ENCODE measurements at regions not wholly inside any gene's neighbourhood (a gene's known extent, or its start where the extent isn't known, plus 50 kb on each side); places are given as distances from the start of the nearest gene placed in this dataset.
"Not testable (repeated sequence)": the region's sequence is repeated elsewhere in the genome, so short reads cannot be mapped to it uniquely, and the experiment has no call there.

DNA sequence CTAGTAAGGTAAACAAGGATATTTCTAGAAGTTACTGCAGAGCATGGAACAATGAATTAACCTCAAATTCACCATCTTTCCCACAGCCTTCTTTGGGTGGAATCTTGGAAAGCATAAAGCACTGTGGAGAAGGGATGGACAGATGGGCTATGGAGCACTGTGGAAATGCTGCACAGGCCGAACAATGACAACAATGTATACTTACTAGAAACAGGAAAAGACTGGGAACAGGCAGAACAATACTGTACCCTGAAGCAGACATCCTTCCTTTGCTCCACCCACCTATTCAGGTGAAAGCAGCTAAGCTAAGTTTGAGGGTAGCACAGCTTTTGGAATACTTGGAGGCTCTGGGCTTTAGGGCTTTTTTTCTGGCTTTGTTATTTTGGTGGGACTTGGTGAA, 250.6 kb upstream of the KLF8 start:
- DNase-seq: no peak

DNA sequence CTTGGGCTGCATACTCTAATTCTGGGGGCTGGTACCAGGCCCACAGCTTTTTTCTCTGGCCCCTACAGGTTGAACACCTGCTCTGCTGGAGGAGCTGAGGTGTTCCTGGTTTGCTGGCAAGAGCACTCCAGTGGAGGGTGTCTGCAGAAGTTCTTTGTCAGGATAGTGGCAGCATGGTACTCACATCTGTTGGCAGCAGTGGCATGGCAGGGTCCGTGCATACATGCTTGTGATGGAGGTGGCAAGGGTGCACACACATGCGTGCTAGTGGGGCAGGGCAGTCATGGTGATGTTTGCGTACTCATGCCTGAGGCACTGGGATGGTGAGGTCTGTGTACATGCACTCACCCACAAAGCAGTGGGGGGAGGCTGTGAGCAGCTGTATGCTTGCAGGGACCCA, 235.5 kb upstream of the KLF8 start:
- no peak for DNase-seq

DNA sequence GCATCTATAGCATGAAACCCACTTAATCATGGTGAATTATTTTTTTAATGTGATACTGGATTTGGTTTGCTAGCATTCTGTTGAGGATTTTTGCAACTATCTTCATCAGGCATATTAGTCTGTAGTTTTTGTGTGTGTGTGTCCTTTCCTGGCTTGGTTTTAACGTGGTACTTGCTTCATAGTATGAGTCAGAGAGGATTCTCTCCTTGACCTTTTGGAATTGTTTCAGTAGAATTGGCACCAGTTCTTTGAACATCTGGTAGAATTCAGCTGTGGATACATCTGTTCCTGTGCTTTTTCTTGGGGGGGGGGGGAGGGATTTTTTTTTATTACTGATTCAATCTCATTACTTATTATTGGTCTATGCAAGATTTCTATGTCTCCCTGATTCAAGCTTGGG, 232.0 kb upstream of the KLF8 start:
- no peak for DNase-seq

DNA sequence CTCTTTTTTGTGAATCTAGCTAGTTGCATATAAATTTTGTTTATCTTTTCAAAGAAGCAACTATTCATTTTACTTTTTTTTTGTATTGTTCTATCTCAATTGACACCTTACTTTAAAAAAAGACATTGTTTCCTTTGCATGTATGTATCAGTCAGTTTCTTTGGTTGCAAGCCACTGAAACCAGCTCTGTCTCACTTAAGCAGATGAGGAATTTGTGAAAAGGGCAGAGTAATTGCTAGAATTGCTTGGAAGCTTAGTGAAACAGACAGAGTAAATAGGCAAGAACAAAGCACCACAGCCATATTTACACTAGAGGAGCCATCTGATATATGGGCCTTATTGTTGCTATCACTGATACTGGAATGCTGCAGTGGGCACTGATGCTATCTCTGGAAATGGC, 231.4 kb upstream of the KLF8 start:
- no peak for DNase-seq

DNA sequence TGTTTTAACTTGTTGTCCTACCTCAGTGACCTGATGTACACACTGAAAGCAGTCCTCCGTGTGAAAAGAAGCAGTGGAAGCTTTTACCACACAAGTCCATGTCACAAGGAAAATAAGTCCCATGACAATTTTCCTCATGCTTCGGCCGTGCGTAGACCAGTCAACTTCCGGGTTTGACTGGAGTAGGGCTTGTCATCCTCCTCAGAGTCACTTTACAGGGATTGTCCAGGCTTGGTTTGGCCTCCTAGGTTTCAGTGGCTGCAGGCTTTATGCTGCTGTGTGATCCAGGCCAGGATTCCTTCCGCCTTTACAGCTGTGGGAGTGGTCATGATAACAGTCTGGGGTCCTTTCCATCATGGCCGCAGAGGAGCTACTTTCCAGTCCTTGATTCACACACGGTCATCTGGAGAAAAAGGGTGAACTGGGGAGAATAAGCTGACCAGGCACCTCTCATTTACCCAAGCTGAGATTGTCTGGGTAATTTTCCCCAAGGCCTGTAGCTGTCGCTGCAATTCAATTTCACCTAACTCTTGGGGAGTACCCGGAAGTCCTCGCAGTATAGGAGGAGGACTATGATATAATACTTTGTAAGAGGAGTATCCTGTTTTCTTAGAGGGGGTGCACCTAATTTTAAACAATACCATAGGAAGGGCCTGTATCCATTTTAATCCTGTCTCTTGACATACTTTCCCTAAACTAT, 206.1 kb upstream of the KLF8 start:
- DNase-seq: no peak

DNA sequence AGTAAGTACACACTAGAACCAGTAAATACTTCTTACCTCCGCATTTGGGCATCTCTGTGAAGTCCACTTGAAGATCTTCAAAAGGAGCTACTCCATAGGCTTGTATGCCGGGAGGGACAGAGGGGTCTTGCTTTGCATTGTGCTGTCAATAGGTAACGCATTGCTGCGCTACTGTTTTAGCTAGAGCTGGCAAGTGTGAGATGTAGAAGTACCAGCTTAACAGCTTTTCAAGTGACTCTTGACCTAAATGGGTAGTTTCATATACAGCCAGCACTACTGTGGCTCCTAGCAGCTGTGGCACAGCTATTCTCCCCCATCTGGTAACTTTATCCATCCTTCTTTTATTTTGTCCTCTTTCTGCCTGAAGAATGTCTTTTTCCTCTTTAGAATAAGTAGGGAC, 205.3 kb upstream of the KLF8 start:
- no peak for DNase-seq

DNA sequence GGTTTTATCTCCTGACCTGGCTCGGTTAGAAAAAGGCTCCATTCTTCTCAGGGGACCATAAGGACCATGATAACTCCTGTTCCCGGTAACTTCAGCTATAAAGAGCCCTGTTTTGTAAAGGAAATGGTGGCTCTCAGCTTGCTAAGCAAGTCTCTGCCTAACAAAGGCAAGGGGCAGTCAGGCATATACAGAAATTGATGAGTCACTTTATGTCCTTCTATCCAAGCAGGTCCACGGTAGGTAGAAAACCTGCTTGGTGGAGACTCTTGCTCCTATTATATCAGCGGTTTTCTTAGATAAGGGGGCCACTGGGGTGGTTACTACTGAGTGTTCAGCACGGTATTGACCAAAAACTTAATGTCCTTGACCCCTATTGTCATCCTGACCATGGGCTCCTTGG, 203.0 kb upstream of the KLF8 start:
- DNase-seq: no peak

DNA sequence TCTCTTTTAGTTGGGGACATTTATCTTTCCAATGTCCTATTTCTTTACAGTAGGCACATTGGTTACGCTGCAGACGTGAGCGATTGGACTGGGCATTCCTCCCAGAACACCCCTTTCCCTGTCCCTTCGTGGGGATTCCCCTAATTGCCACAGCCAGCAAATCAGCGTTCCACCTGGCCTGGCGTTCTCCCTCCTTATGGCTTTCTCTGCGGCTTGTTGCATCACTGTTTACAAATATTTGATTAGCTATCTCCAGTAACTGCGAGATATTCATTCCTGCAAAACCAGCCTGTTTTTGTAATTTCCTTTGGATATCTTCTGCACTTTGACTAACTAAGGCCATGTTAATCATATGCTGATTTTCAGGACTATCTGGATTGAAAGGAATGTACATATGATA, 202.5 kb upstream of the KLF8 start:
- DNase-seq: no peak

DNA sequence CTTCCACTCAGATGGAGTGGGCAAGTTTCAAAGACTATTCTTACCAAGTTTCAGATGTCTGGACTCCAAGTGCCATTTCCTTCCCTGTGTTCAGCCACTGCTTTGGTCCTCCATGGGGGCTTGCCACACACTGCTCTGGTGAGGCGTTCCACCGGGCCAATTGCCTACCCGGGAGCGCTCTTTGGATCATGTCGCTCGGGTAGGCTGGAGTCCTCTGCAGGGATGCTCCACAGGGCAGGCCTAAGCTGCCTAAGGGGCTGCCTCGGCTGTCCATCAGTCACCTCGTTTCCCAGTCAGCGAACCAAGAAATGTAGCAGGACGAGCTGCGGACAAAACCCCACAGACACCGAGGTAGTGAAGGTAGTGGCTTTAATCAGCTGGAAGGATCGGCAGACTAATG, 200.7 kb upstream of the KLF8 start:
- no peak for DNase-seq

DNA sequence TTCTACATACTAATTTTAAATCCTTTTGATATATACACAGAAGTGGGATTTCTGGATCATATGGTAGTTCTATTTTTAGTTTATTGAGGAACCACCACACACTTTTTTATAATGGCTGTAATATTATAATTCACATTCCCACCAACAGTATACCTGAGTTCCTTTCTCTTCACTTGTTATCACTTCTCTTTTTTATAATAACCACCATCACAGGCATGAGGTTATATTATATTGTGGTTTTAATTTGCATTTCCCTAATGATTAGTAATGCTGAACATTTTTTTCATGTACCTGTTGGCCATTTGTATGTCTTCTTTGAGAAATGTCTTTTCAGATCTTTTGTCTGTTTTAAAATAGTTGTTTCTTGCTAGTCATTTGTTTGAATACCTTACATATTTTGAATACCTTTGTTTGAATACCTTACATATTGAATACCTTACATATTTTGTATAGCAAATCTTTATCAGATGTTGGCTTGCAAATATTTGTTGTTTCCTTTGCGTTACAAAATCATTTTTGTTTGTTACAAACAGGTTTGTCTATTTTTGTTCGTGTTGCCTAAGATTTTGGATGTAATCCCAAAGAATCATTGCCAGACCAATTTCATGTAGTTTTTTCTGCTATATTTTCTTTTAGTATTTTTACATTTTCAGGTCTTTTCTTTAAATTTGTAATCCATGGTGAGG, 198.5 kb upstream of the KLF8 start:
- DNase-seq: no peak

DNA sequence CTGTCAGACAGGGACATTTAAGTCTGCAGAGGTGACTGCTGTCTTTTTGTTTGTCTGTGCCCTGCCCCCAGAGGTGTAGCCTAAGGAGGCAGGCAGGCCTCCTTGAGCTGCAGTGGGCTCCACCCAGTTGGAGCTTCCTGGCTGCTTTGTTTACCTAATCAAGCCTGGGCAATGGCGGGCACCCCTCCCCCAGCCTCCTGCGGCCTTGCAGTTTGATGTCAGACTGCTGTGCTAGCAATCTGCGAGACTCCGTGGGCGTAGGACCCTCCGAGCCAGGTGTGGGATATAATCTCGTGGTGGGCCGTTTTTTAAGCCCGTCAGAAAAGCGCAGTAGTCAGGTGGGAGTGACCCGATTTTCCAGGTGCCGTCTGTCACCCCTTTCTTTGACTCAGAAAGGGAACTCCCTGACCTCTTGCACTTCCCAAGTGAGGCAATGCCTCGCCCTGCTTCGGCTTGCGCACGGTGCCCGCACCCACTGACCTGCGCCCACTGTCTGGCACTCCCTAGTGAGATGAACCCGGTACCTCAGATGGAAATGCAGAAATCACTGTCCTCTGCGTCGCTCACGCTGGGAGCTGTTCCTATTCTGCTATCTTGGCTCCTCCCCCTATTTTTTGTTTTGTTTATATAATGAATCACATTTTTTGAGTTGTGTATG, 179.4 kb upstream of the KLF8 start:
- DNase-seq: not testable (repeated sequence)

DNA sequence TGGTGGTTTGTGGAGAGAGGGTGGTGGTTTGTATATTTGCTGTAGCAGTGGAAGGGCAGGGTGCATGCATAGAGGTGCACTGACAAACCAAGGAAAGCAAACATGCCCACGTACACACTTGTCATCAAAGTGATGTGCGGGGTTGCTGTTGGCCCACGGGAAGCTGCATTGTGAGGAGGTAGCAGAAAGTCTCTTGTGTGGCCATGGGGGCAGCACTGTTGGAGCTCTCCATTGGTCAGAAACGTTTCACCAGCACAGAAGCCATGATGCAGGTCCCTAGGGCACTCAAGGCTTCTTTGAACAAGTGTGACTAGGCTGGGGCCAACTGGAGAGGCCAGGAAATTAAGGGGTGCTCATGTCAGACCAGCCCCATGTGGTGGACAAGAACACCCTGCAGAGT, 174.8 kb upstream of the KLF8 start:
- DNase-seq: no peak

DNA sequence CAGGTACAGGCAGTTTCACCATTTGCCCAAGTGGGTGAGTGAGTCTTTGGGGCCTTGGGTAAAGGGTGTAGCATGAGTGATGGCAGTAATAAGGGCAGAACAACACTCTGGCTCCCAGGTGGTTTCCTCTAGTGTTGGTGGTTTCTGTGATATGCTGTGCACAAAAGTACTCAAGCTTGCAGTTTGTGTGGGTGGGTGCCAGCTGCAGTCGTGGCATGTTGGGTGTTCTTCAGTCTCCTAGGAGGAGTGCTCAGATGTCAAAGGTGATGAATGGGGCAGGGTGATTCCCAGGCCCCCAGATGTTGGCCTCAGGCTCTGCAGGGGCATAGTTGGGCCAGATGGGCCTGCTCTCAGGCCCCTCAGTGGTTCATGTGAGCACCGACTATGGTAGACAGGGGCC, 166.1 kb upstream of the KLF8 start:
- peak; percentile 23 for DNase-seq

DNA sequence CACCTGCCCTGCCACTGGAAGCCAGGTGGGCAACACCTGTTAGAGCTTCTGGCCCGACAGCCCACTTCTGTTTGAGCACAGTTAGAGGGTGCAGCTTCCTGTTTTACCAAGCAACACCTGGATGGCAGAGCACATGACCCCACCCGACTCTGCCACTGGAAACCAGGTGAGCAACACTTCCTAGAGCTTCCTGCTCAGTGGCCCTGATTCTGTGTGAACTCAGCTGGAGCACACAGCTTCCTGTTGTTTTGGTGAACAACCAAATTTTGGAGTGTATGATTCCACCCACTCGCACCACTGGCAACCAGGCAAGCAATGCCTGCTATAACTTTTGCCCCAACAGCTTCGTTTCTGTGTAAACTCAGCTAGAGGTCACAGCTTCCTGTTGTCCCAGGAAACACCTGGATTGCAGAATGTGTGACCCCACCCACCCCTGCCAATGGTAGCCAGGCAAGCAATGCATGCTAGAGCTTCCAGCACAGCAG, 163.8 kb upstream of the KLF8 start:
- peak; percentile 55 for DNase-seq

DNA sequence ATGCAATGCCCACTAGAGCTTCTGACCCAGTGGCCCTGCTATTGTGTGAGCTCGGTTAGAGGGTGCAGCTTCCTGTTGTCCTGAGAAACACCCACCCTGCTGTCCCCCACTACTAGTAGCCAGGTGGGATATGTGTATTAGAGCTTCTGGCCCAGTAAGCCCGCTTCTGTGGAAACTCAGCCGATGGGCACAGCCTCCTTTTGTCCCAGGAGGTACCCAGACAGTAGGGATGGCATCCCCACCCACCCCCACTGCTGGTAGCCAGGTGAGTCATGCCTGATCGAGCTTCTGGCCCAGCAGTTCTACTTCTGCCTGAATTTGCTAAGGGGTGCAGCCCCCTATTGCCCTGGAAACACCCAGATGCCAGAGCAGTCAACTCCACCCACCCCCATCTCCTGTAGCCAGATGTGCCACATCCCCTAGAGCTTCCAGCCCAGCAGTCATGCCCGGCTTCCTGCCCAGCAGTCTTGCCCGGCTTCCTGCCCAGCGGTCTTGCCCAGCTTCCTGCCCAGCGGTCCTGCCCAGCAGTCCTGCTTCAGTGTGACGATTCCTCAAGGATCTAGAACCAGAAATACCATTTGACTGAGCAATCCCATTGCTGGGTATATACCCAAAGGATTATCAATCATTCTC, 162.7 kb upstream of the KLF8 start:
- DNase-seq: no peak

DNA sequence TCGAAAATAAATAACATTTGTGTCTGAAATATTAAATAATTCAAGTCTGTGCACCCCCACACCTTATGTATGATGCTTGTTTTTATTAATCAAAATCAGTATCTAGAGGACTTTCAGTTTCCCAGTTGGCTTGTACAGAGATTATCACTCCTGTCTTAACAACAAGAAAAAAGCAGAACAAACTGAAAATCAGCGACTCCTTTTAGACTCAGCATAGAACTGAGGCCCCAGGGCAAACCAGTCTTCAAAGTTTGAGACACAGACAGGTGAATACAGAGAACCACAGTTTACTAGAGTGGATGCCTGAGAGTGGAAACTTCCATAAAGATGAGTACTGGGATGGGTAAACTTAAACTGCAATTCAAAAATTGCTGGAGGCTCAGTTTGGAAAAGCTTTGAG, 142.8 kb upstream of the KLF8 start:
- DNase-seq: no peak

DNA sequence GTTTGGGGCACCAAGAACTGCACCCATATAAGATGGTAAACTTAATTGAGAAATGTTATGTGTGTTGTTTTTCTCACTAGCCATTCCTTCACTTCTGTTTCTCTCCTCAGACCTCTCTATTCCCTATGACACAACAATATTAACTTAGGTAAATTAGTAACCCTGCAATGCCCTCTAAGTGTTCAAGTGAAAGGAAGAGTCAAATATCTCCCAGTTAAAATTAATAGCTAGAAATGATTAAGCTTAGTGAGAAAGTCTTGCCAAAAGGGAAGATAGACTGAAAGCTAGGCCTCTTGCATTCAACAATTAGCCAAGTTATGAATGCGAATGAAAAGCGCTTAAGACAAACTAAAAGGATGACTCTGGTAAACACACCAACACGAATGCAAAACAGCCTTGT, 132.9 kb upstream of the KLF8 start:
- DNase-seq: no peak

DNA sequence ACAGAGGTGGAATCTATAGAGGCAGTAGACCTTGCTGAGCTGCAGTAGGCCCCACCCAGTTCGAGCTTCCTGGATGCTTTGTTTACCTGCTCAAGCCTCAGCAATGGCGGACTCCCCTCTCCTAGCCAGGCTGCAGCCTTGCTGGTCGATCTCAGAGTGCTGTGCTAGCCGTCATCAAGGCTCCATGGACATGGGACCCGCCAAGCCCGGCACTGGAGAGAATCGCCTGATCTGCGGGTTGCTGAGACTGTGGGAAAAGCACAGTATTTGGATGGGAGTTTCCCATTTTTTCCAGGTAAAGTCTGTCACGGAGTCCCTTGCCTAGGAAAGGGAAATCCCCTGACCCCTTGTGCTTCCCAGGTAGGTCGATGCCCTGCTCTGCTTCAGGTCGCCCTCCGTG, 124.8 kb upstream of the KLF8 start:
- DNase-seq: no peak

DNA sequence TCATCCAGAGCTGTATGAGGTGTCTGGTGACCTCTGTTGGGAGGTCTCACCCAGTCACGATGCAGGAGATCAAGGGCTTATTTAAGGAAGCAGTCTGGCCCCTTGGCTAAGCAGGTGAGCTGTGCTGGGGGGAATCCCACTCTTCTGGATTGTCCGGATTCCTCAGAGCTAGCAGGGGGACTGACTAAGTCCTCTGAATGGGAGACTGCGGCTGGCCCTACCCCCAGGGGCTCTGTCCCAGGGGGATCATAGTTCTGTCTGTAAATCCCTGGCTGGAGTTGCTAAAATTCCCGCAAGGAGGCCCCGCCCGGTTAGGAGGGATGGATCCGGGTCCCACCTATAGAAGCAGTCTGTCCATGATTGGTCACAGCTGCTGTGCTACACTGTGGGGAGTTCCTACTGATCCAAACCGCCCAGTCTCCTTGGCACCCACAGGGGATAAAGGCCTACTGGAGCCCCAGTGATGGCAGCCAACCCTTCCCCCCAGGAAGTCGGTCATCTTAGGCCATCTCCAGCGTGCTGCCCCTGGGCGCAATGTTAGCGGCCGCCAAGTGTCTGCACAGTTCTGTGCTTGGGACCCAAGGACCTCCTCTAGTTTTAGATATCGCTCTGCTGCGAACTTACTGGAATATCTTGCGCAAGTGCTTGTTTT, 118.2 kb upstream of the KLF8 start:
- DNase-seq: no peak

DNA sequence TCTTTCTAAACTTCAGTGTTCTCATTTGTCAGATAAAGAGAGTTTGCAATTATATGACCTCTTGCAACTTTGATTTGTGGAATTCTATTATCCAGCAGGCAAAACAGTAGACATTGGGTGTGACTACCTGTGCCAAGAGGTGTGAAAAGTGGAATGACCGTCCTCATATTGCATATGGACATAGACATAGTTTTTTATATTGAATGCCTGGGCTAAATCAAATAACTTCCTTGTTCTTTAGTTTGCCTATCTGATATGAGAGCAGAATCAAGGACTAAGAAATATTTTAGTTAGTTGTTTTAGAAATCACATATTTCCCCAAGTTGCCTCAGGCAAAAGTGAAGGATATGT, 117.7 kb upstream of the KLF8 start:
- no peak for DNase-seq

DNA sequence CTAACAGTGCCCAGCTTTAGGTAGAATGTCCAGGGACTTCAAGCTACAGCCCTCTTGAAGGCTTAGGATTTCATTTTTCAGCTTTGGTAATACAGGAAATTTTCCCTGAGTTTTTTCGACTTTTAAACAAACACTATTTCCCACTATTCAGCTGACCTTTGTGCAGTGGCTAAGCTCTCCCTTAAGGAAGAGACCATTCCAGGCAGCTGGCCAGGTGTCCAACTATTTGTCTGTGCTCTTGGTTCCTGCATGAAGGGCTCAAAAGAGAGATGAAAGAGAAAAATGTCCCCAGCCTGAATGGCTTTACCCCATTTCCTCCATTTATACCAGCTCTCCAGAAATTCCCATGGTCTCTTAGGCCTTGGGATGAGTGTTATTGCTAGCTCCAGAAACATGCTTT, 111.9 kb upstream of the KLF8 start:
- no peak for DNase-seq

DNA sequence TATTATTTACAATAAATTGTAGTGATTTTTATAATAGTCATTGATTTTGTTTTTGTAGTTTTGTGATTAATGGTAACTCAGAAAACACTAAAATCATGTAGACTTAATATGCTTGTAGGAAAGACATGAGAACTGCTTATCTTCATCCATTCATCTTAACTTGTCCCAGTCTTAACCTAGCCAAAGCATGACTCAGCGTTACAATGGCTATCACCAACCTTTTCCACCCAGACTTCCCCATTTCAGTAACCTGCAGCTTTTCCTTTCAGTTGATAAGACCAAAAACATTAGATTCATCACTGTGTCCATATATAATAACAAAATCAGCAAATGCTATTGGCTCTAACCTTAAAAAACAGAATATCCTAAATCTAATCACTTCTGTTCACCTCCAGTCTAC, 106.2 kb upstream of the KLF8 start:
- DNase-seq: no peak

DNA sequence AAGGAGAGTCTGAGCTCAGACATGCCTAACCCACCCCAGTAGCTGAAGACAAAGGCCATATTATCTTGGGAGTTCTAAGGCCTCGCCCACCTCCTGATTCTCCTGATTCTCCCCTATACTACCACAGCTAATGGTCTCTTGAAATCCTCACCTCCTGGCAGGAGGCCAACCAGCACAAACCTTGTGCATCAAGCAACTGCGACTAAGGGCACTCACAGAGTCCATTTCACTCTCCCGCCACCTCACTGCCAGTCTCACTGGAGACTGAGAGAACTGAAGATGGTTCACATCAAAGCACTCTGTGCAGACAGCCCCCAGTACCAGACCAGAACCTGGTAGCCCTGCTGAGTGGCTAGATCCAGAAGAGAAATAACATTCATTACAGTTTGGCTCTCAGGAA, 102.1 kb upstream of the KLF8 start:
- DNase-seq: no peak

DNA sequence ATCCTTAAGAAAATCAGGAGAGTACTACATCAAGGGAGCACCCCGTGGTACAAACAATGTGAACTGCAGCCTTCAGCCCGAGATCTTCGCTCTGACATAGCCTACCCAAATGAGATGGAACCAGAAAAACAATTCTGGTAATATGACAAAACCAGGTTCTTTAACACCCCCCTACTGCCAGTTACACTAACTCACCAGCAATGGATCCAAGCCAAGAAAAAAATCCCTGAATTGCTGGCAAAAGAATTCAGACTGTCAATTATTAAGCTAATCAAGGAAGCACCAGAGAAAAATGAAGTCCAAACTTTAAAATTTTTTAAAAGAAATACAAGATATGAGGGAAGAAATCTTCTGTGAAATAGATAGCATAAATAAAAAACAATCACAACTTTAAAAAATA, 101.7 kb upstream of the KLF8 start:
- no peak for DNase-seq
